ENCODE measurements at regions not wholly inside any gene's neighbourhood (a gene's known extent, or its start where the extent isn't known, plus 50 kb on each side); places are given as distances from the start of the nearest gene placed in this dataset.

DNA sequence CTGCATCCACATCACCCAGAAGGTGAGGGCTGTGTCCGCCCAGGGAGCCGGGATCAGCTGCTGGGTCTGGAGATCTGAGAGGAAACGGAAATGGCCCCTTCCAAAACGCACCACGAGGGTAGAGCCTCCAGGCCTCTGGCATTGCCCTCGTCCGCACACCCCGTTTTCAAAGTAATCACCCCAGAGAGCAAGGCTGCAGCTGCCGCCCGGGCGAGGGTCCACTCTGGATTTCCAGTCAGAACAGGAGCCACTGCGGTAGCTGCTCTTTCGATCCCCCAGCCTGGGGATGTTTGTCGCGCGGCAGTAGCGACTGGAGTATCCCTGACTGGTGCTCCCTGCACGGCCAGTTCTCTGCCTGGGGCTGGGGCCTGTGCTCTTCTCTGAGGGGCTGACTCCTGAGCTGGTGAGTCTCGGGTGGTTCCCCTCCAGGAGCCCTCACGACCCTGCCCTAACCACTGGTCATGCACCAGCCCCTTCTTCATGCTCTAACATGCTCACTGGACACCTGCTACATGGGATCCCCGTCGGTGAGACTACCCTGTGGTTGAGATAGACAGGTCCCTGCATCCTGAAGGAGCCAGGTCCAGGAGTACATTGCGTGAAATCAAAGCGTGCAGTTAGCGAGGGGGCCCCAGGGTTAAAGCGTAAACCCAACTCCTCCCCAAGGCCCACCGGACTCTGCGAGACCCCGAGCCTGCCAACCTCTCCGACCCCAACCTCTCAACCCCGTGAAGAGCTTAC, 99.2 kb downstream of the FOXL3 start:
- no peak overlapping the region for H3K27ac ChIP-seq (ENCODE audit: extremely low read depth, low read depth, low read length)
- no peak for TF ChIP-seq ZNF571 (tag by site-specific recombination; IDR thresholded peaks at IDR 0.05)
- TF ChIP-seq, protein P1, sequence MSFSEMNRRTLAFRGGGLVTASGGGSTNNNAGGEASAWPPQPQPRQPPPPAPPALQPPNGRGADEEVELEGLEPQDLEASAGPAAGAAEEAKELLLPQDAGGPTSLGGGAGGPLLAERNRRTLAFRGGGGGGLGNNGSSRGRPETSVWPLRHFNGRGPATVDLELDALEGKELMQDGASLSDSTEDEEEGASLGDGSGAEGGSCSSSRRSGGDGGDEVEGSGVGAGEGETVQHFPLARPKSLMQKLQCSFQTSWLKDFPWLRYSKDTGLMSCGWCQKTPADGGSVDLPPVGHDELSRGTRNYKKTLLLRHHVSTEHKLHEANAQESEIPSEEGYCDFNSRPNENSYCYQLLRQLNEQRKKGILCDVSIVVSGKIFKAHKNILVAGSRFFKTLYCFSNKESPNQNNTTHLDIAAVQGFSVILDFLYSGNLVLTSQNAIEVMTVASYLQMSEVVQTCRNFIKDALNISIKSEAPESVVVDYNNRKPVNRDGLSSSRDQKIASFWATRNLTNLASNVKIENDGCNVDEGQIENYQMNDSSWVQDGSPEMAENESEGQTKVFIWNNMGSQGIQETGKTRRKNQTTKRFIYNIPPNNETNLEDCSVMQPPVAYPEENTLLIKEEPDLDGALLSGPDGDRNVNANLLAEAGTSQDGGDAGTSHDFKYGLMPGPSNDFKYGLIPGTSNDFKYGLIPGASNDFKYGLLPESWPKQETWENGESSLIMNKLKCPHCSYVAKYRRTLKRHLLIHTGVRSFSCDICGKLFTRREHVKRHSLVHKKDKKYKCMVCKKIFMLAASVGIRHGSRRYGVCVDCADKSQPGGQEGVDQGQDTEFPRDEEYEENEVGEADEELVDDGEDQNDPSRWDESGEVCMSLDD (tag by site-specific recombination; IDR thresholded peaks at IDR 0.05), result no peak
- no peak for TF ChIP-seq SALL2 (tag by site-specific recombination; IDR thresholded peaks at IDR 0.05; ENCODE audit: borderline replicate concordance)
- TF ChIP-seq ZNF560 (tag by site-specific recombination; IDR thresholded peaks at IDR 0.05; ENCODE audit: borderline replicate concordance), result no peak
- no peak for TF ChIP-seq ZNF664 (tag by site-specific recombination; IDR thresholded peaks at IDR 0.05)
- TF ChIP-seq ZSCAN23 (tag by site-specific recombination; IDR thresholded peaks at IDR 0.05), result no peak
- peak; percentile 80; the same call in 1 of the 2 replicates for TF ChIP-seq RBAK (tag by site-specific recombination; IDR thresholded peaks at IDR 0.05)
- ChIA-PET CTCF (no interaction called here), POLR2A (no interaction called here)
- H3K4me3 ChIP-seq (ENCODE audit: low read depth, low read length), result no peak overlapping the region
- H3K36me3 ChIP-seq (ENCODE audit: control insufficient read depth in 2 of 2, insufficient read depth in 1 of 2, low read length in 2 of 2), result no peaks in the 10 kb centered on the region
- no peaks in the 10 kb centered on the region for H3K4me1 ChIP-seq (ENCODE audit: control insufficient read depth, insufficient read depth, low read length)
- no peaks in the 10 kb centered on the region for H3K9me3 ChIP-seq (ENCODE audit: control insufficient read depth, insufficient read depth, low read depth, low read length)

DNA sequence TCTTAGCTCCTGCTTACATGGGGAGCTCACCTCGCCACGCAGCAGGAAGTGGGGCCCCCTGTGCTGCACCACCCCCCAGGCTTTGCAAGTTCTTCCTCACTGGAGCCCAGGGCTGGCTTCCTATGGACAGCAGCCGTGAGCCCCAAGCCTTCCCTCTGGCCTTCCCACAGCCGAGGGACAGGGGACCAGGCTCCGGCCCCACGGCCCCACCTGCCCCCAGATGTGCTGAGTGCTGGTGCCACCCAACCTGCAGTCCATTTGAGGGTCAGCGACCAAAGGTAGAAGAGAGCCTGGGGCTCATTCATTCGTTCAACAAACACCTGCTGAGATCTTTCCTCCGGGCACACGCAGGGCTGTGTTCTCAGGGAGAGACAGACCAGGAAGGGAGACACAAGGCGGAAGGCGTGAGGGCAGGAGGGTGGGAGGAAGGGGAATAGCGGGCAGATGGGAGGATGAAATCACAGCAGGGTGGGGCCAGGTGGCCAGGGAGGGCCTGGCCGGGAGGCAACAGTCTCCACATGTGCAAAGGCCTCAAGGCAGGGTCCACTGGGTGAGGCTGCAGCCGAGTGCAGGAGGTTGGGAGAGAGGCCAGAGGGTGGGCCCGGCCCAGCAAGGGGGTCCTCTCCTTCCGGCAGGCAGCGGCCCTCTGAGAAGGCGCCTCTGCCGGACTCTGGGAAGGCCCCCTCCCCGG, 100.1 kb downstream of the FOXL3 start:
- CTCF ChIA-PET, result no interaction called here
- Histone ChIP-seq H3K27ac (ENCODE audit: extremely low read depth, low read depth, low read length) (no peak overlapping the region), H3K9me3 (ENCODE audit: control insufficient read depth, insufficient read depth, low read depth, low read length) (no peaks in the 10 kb centered on the region), H3K36me3 (ENCODE audit: control insufficient read depth in 2 of 2, insufficient read depth in 1 of 2, low read length in 2 of 2) (no peaks in the 10 kb centered on the region), H3K4me1 (ENCODE audit: control insufficient read depth, insufficient read depth, low read length) (no peaks in the 10 kb centered on the region), H3K4me3 (ENCODE audit: low read depth, low read length) (no peak overlapping the region)
- POLR2A ChIA-PET, result no interaction called here
- TF ChIP-seq ZNF529 (tag by site-specific recombination; IDR thresholded peaks at IDR 0.05; ENCODE audit: insufficient replicate concordance), result no peak
- TF ChIP-seq ZNF37A (tag by site-specific recombination; IDR thresholded peaks at IDR 0.05), result no peak
- TF ChIP-seq ZNF561 (tag by site-specific recombination; IDR thresholded peaks at IDR 0.05; ENCODE audit: borderline replicate concordance), result no peak
- TF ChIP-seq, protein P2, sequence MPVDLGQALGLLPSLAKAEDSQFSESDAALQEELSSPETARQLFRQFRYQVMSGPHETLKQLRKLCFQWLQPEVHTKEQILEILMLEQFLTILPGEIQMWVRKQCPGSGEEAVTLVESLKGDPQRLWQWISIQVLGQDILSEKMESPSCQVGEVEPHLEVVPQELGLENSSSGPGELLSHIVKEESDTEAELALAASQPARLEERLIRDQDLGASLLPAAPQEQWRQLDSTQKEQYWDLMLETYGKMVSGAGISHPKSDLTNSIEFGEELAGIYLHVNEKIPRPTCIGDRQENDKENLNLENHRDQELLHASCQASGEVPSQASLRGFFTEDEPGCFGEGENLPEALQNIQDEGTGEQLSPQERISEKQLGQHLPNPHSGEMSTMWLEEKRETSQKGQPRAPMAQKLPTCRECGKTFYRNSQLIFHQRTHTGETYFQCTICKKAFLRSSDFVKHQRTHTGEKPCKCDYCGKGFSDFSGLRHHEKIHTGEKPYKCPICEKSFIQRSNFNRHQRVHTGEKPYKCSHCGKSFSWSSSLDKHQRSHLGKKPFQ (tag by site-specific recombination; IDR thresholded peaks at IDR 0.05), result no peak
- TF ChIP-seq, protein P3, sequence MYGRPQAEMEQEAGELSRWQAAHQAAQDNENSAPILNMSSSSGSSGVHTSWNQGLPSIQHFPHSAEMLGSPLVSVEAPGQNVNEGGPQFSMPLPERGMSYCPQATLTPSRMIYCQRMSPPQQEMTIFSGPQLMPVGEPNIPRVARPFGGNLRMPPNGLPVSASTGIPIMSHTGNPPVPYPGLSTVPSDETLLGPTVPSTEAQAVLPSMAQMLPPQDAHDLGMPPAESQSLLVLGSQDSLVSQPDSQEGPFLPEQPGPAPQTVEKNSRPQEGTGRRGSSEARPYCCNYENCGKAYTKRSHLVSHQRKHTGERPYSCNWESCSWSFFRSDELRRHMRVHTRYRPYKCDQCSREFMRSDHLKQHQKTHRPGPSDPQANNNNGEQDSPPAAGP (tag by site-specific recombination; IDR thresholded peaks at IDR 0.05), result peak; percentile 58; the same call in 1 of the 2 replicates
- TF ChIP-seq ZNF560 (tag by site-specific recombination; IDR thresholded peaks at IDR 0.05; ENCODE audit: borderline replicate concordance), result no peak
- TF ChIP-seq EGR2 (tag by site-specific recombination; IDR thresholded peaks at IDR 0.05; ENCODE audit: low read depth), result no peak
- TF ChIP-seq, protein P4, sequence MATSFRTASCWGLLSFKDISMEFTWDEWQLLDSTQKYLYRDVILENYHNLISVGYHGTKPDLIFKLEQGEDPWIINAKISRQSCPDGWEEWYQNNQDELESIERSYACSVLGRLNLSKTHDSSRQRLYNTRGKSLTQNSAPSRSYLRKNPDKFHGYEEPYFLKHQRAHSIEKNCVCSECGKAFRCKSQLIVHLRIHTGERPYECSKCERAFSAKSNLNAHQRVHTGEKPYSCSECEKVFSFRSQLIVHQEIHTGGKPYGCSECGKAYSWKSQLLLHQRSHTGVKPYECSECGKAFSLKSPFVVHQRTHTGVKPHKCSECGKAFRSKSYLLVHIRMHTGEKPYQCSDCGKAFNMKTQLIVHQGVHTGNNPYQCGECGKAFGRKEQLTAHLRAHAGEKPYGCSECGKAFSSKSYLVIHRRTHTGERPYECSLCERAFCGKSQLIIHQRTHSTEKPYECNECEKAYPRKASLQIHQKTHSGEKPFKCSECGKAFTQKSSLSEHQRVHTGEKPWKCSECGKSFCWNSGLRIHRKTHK (tag by site-specific recombination; IDR thresholded peaks at IDR 0.05), result no peak
- TF ChIP-seq ZNF621 (tag by site-specific recombination; IDR thresholded peaks at IDR 0.05), result no peak
- TF ChIP-seq ZNF311 (tag by site-specific recombination; IDR thresholded peaks at IDR 0.05; ENCODE audit: borderline replicate concordance), result no peak
- TF ChIP-seq ZNF76 (tag by site-specific recombination; IDR thresholded peaks at IDR 0.05; ENCODE audit: borderline replicate concordance, low read depth), result no peak
- TF ChIP-seq ZIC2 (tag by site-specific recombination; IDR thresholded peaks at IDR 0.05), result peak; percentile 15; the same call in 1 of the 2 replicates
- TF ChIP-seq OSR2 (tag by site-specific recombination; IDR thresholded peaks at IDR 0.05), result no peak
- no peak for TF ChIP-seq KLF7 (tag by site-specific recombination; IDR thresholded peaks at IDR 0.05; ENCODE audit: borderline replicate concordance)
- no peak for TF ChIP-seq ZNF514 (tag by site-specific recombination; IDR thresholded peaks at IDR 0.05)
- TF ChIP-seq ZNF16 (tag by site-specific recombination; IDR thresholded peaks at IDR 0.05; ENCODE audit: low read depth), result no peak
- TF ChIP-seq ZNF623 (tag by site-specific recombination; IDR thresholded peaks at IDR 0.05), result 0 out of 2 replicates have a peak, but pooled peaks have one; percentile 20
- no peak for TF ChIP-seq ZNF184 (tag by site-specific recombination; IDR thresholded peaks at IDR 0.05)
- TF ChIP-seq ZNF10 (tag by site-specific recombination; IDR thresholded peaks at IDR 0.05), result no peak
- TF ChIP-seq ZNF292 (tag by site-specific recombination; IDR thresholded peaks at IDR 0.05; ENCODE audit: borderline replicate concordance, low read depth), result no peak

Measured in HEK293 (cell line).